ENCODE measurements at regions not wholly inside any gene's neighbourhood (a gene's known extent, or its start where the extent isn't known, plus 50 kb on each side); places are given as distances from the start of the nearest gene placed in this dataset.

DNA sequence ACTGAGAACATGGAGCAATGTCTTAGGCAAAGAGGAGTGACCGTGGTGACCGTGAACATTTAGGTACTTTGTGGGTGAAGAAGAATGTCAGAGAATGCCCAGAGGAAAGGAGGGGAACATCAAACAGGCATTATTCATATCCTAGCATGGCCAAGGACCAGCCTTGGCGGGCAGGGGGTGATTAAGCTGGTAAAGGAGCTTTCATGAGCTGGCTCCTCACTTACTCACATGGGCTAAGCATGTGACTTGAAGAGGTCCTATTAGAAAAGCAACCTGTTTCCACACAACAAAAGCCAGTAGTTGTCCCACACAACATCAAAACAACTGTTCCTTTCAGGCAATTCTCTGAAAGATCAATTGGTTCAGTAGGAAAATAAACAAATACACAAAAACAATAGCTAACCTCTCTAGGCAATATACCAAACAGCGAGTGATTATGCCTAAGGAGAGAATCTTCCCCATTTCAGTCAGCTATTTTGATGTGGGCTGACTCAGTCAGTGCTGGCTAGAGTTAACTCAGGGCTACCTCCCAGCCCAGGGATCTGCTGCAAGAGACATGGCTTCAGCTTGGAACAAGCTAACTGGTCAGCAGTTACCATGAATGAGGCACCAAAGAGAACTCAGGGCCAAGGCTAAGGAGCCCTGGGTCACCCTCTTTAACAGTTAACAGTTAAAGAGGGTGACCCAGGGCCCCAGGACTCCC is 283.5 kb downstream of the ARHGAP12 start:
- Histone ChIP-seq H3K9me3 (no peaks in the 10 kb centered on the region), H3K36me3 (no peaks in the 10 kb centered on the region), H3K27me3 (replicated peaks; ENCODE audit: insufficient read depth) (no peaks in the 10 kb centered on the region), H3K27ac (no peak overlapping the region), H3K4me3 (no peak overlapping the region), H3K4me1 (replicated peaks) (no peaks in the 10 kb centered on the region)
- 94% methylated on average over 4 of the region's 4 CpGs for WGBS
- intact Hi-C loops (cut with DNase I): no loop called here
- TF ChIP-seq POLR2AphosphoS5 (IDR thresholded peaks at IDR 0.05): no peak
- TF ChIP-seq, protein P1, sequence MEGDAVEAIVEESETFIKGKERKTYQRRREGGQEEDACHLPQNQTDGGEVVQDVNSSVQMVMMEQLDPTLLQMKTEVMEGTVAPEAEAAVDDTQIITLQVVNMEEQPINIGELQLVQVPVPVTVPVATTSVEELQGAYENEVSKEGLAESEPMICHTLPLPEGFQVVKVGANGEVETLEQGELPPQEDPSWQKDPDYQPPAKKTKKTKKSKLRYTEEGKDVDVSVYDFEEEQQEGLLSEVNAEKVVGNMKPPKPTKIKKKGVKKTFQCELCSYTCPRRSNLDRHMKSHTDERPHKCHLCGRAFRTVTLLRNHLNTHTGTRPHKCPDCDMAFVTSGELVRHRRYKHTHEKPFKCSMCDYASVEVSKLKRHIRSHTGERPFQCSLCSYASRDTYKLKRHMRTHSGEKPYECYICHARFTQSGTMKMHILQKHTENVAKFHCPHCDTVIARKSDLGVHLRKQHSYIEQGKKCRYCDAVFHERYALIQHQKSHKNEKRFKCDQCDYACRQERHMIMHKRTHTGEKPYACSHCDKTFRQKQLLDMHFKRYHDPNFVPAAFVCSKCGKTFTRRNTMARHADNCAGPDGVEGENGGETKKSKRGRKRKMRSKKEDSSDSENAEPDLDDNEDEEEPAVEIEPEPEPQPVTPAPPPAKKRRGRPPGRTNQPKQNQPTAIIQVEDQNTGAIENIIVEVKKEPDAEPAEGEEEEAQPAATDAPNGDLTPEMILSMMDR (IDR thresholded peaks at IDR 0.05): no peak
- no peak for TF ChIP-seq POLR2A (IDR thresholded peaks at IDR 0.05)
- no peak for DNase-seq (ENCODE audit: low spot score)

DNA sequence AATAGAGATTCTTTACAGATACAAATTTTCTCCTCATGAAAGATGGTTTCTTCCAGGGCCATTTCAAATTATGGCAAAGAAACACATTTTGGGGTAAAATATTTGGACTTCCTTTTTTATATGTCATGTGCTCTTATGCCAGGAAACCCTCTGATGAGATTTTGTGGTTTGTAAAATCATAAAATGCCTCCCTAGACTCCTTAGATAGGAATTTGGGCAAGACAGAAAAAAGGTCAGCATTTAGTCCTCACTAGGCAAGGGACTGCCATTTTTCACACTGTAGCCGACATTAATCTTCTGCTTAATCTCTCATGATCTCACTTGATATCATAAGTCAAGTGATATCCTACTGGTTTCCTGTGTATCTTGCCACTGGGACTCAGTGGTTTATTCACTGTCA is 286.4 kb downstream of the ARHGAP12 start:
- Histone ChIP-seq H3K4me3 (no peak overlapping the region), H3K4me1 (replicated peaks) (no peaks in the 10 kb centered on the region), H3K27ac (no peak overlapping the region), H3K27me3 (replicated peaks; ENCODE audit: insufficient read depth) (no peaks in the 10 kb centered on the region), H3K36me3 (no peaks in the 10 kb centered on the region), H3K9me3 (no peaks in the 10 kb centered on the region)
- DNase-seq (ENCODE audit: low spot score): no peak
- TF ChIP-seq POLR2AphosphoS5 (IDR thresholded peaks at IDR 0.05) (no peak), POLR2A (IDR thresholded peaks at IDR 0.05) (no peak)
- TF ChIP-seq, protein P1 (IDR thresholded peaks at IDR 0.05): no peak
- intact Hi-C loops (cut with DNase I): no loop called here
- 87% methylated on average over 1 of the region's 1 CpG for WGBS

DNA sequence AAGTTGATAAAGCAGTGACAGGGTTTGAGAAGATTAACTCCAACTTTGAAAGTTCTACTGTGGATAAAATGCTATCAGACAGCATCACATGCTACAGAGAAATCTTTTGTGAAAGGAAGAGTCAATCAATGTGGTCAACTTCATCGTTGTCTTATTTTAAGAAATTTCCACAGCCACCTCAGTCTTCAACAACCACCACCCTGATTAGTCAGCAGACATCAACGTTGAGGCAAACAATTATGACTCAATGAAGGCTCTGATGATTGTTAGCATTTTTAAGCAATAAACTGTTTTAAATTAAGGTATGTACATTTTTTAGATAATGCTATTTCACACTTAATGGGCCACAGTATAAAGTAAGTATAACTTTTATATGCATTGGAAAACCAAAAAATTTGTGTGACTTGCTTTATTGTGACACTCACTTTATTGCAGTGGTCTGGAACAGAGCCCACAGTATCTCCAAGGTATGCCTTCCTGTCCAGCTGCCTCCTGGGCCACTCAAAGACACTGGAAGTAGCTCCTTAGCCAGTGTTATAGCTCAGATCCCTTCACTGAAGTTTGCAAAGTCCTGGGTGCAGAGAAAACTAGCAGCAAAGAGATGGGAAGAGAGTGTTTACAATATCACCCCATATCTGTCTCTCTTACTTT is 293.1 kb downstream of the ARHGAP12 start:
- Histone ChIP-seq H3K4me3 (no peak overlapping the region), H3K27ac (no peak overlapping the region), H3K27me3 (replicated peaks; ENCODE audit: insufficient read depth) (no peaks in the 10 kb centered on the region), H3K36me3 (no peaks in the 10 kb centered on the region), H3K4me1 (replicated peaks) (no peaks in the 10 kb centered on the region), H3K9me3 (no peaks in the 10 kb centered on the region)
- TF ChIP-seq POLR2A (IDR thresholded peaks at IDR 0.05) (no peak), POLR2AphosphoS5 (IDR thresholded peaks at IDR 0.05) (no peak)
- TF ChIP-seq, protein P1 (IDR thresholded peaks at IDR 0.05): no peak
- DNase-seq (ENCODE audit: low spot score): no peak
- intact Hi-C loops (cut with DNase I): no loop called here
- 72% methylated on average over 2 of the region's 2 CpGs for WGBS

GRCh38 chr10:31635009-31635408 is 293.6 kb downstream of the ARHGAP12 start:
- WGBS: 78% methylated on average over 1 of the region's 1 CpG
- intact Hi-C loops (cut with DNase I): no loop called here
- DNase-seq (ENCODE audit: low spot score): no peak

More at GRCh38 chr10:31635009-31635408, 293.6 kb downstream of the ARHGAP12 start:
- H3K27ac ChIP-seq: no peak overlapping the region
- no peaks in the 10 kb centered on the region for H3K4me1 ChIP-seq (replicated peaks)
- H3K9me3 ChIP-seq: no peaks in the 10 kb centered on the region
- TF ChIP-seq, protein P1 (IDR thresholded peaks at IDR 0.05): no peak
- TF ChIP-seq POLR2AphosphoS5 (IDR thresholded peaks at IDR 0.05): no peak
- H3K4me3 ChIP-seq: no peak overlapping the region
- H3K36me3 ChIP-seq: no peaks in the 10 kb centered on the region
- H3K27me3 ChIP-seq (replicated peaks; ENCODE audit: insufficient read depth): no peaks in the 10 kb centered on the region
